ENCODE measurements at regions not wholly inside any gene's neighbourhood (a gene's known extent, or its start where the extent isn't known, plus 50 kb on each side); places are given as distances from the start of the nearest gene placed in this dataset.

- no peak for DNase-seq (ENCODE audit: low read depth in 2 of 2)
These were observed 266.1 kb upstream of the SIX2 start for GRCh38 chr2:45275242-45275805.

- no peak for DNase-seq (ENCODE audit: low read depth in 2 of 2)
These were observed 265.1 kb upstream of the SIX2 start for GRCh38 chr2:45274250-45274926.

DNA sequence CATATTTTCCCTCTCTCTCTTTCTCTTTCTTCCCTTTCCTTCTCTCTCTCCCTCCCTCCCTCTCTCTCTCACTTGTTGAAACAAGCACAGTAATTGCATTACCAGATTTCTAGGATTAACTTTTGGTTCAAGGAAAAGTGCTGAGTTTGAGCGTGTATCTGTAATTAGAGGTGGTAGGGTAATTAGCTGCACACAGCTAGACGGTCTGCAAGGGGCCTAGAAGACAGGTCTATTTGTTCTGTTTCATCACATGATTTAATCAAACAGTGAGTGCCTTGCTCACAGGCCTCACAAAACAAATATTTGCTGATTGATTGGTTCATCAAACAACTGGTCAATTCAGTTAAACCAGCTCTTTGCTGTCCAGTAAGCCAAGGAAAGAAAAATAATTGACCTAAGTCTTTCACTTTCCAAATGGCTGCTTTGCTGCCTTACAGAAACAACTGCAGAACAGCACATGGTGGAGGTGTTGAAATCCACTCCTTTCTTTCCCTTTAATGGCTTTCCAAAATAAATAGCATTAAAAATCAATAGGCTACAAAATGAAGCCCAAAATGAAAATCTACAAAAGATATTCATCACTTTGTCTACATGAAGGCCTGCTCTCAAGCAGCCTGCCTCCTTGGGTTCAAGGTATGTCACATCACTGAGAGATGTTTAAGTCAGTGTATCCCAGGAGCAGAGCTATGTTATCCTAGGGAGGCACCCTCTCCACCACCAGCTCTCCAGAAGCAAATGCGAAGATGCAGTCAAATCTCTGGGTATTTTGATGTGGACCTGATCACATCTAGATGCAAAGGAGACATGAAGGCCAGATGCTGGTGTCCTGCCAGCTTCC, 264.4 kb upstream of the SIX2 start:
- no peak for DNase-seq (ENCODE audit: low read depth in 2 of 2)

- no peak for DNase-seq (ENCODE audit: low read depth in 2 of 2)
These were observed 263.5 kb upstream of the SIX2 start for GRCh38 chr2:45272549-45273265.

DNA sequence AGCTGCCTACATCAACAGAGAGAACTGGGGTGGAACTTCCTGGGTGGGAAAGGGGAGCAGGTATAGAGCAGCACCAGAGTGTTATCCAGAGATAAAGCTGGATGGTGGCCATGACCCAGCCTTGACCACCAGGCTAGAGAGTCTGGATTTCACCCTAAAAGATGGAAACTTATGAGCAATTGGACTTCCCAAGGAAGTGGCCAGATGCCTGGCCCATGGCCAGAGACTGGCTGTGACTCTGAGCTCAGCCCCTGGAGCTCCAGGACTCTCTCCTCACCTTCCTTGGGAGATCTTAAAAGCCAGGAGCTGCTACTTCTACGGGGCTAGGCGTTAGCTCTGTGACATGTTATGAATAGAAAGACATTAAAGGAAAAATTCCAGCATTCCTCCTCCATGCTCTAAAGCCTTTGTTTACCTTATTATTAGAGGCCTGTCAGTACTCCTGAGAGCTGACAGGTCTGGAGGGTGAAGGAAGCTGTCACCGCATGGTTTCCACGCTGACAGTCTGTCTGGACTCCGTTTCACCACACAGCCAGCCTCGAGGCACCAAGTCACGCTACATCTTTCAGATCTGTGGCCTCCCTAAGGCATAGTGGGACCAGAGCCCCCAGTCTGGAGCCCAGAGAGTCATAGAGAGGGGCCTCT, 260.0 kb upstream of the SIX2 start:
- DNase-seq (ENCODE audit: low read depth in 2 of 2): no peak

DNA sequence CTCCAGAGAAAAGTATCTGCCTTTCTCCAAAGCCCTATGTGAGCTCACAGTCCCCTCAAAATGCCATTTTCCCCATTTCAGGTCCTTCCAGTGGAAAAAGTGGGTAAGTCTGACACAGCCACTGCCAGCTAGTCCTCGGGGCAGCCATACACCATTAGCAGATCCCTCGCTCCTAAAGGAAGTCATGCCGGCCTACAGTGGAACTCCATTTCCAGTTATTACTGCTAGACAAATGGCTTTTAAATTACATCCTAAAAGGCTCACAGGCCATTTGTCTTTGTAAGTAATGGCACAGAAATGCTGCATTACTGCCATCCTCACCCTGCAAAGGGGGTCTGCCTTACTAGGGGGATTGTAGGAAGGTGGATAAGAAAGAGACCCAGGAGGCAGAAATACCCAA, 259.4 kb upstream of the SIX2 start:
- DNase-seq (ENCODE audit: low read depth in 2 of 2): no peak

- DNase-seq (ENCODE audit: low read depth in 2 of 2): no peak
These were observed 258.0 kb upstream of the SIX2 start for GRCh38 chr2:45267062-45267792.

GRCh38 chr2:45265336-45265735, 256.1 kb upstream of the SIX2 start:
- DNase-seq (ENCODE audit: low read depth in 2 of 2): no peak

GRCh38 chr2:45264227-45265225, 255.3 kb upstream of the SIX2 start:
- DNase-seq (ENCODE audit: low read depth in 2 of 2): no peak

DNA sequence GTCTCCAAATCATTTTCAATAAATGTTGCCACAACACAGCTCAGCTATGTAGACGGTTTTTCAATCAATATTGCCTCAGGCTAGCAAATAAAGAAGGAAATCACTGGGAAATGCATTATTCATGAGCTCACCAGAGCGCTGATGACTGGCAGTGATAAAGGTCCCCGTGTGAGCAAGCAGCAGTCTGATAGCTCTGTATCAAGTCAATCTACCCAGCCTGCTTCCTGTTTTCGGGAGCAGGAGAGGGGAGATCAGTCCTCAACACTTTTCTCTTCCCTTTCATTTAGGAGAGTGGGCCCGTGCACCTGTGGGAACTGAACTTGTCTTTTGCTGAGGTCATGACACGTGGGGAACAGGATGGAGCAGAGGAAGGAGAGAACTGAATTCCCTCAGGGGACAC, 253.9 kb upstream of the SIX2 start:
- no peak for DNase-seq (ENCODE audit: low read depth in 2 of 2)

DNA sequence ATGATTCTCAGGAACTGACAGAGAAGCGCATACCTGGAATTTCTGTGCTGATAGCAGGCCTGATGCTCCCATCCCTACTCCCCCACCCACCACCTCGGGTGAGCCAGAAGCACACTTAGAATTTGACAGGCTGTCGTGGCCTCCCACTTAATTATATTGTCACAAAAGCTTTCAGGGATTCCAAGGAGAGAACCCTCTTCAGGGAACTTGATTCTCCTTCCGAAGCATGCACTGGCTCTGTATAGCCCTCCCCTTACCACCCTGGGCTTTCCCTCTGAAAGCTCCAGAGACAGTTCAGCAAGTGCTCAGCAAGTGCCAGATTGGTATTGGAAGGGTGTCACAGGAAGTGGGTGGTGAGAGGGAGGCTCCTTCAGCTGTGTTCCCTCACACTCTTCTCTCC, 252.5 kb upstream of the SIX2 start:
- DNase-seq (ENCODE audit: low read depth in 2 of 2): no peak

- no peak for DNase-seq (ENCODE audit: low read depth in 2 of 2)
These were observed 251.7 kb upstream of the SIX2 start for GRCh38 chr2:45260946-45261345.

DNA sequence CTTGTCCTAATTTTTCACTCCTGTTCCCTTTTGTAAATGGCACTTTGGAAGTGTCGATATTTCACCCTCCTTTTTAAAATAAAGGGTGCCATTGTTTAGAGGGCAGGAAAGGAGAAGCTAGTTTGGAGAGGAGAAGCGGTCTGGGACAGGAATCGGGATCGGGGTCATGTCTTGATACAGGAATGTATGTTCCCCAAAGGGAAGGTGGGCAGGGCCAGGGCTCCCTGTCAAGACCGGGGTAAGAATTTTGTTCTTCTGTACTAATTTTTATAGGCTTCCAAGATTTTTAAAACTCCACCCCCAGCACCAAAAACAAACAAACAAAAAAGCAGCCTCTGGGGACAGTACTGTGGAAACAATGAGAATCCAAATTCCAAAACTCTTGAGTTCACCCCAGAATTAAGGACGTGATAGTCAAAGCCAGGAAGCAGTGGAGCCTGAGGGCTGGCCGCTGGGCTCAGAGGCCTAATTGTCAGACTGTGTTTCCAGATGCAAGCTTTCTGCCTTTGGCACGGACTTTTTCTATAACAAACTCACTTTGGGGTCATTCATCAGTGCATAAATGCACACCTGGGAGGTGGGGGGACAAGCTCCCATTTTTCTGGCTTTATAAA, 250.4 kb upstream of the SIX2 start:
- no peak for DNase-seq (ENCODE audit: low read depth in 2 of 2)

DNA sequence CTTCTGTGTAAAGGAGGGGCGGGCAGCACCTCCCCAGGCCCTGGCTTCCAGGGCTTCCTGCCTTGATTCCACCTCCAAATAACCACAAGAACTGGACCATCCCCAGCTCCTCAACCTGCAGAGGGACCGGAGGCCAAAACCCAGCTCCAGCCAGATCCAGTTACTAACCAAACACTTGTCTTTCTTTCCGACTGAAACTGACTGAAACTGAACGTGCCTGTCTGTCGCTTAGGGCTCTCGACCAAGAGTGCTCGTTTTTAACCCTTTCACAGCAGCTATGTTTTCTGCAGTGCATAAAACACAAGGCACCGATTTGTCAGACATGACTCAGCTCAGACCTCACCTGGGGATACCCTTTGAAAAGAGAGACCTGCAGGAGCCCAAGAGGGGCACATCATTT, 249.9 kb upstream of the SIX2 start:
- DNase-seq (ENCODE audit: low read depth in 2 of 2): no peak

- no peak for DNase-seq (ENCODE audit: low read depth in 2 of 2)
These were observed 249.1 kb upstream of the SIX2 start for GRCh38 chr2:45258311-45258710.

DNA sequence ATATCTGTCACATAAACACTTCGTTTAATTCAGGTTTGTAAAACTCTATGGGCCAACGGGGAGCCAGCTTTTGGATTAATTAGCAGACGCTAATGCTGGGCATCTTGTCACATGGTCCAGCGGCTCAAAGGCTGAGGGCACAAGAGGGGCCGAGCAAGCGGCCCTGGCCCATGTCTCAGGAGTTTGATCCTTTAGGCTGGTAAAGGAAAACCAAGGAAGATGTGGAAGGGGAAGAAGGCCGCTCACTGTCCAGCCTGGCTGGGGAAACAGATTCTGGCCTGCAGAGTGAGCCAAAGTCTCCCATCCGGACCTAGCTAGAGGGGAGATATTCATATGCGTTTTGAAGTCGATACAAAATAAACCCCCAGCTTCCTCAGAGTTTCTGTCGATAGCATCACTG, 248.6 kb upstream of the SIX2 start:
- no peak for DNase-seq (ENCODE audit: low read depth in 2 of 2)

DNA sequence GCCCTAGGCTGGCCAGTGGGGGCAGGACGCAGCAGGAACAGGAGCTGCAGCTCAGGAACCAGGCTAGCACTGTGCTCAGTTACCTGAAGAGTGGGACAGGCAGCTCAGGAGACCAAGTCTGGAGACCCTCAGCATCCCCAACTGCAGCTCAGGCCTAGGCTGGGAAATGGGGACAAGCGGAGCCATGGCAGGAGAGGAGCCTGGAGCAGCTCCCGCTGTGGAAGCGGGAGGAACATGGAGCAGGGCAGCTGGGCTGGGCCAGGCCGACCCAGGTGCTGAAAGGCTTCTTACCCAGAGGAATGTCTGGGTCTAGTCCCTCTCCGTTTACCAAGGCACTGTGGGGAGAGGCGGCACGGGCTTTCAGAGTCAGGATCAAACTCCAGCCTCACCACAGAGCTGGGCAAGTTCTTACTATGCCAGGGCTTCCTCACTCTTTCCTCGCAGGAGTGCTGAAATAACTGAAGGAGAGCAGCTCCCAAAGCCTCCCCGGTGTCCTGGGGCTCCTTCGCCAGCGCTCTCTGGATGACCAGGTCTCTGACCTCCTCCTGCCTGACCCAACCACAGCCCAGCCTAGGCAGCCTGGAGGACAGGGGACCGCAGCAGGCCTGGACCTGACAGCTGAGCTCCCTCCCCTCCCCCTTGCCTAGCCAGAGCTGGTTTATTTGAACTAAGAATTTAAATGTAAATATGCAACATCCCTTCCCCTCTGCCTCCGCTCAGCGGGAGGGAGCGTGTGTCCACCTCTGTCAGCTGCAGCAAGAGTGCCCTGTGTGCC, 247.8 kb upstream of the SIX2 start:
- DNase-seq (ENCODE audit: low read depth in 2 of 2): no peak

GRCh38 chr2:45256173-45256866, 247.1 kb upstream of the SIX2 start:
- DNase-seq (ENCODE audit: low read depth in 2 of 2): no peak
